IMR-90 (cell line): ENCODE measurements at regions not wholly inside any gene's neighbourhood (a gene's known extent, or its start where the extent isn't known, plus 50 kb on each side); places are given as distances from the start of the nearest gene placed in this dataset.

Experiments used
- ATAC-seq: fragments of 200-7000 bp; cut with Tn5 transposase; 2 replicates; pipeline ENCODE4 v1.9.1; 2020; ENCODE audit warnings: low read depth, mild to moderate bottlenecking, moderate library complexity
- BruUV-seq: library from RNA; stranded (reverse); fragments of 400-500 nt; replicated peaks from 2 replicates; lab custom pipeline; 2021; lab: Mats Ljungman, UMichigan
- CTCF ChIA-PET: fragments of 300-600 bp; formaldehyde crosslinking; extraction: SDS; loops from one replicate; lab custom pipeline; 2021; ENCODE audit warnings: antibody characterized with exemption; lab: Yijun Ruan, JAX
- POLR2A ChIA-PET: fragments of 300-600 bp; sonication (Branson Sonifier 250); formaldehyde crosslinking; loops from one replicate; lab custom pipeline; 2022; ENCODE audit warnings: antibody characterized with exemption; ENCODE audit not compliant: unreplicated experiment; lab: Charles Lee
- DNase-seq: peaks from one replicate; pipeline ENCODE4 v3.0.0; 2013
- H2AFZ ChIP-seq: replicated peaks from 2 replicates; pipeline ENCODE3; 2013; ENCODE audit warnings: low read length, mild to moderate bottlenecking; ENCODE audit not compliant: poor library complexity
- H2AK5ac ChIP-seq: 2 replicates; pipeline ENCODE4 v1.6.1; 2013; ENCODE audit warnings: low read depth, low read length, inconsistent platforms
- H2AK9ac ChIP-seq: replicated peaks from 2 replicates; pipeline ENCODE3; 2013; ENCODE audit warnings: mild to moderate bottlenecking, low read depth, low read length, moderate library complexity; ENCODE audit not compliant: poor library complexity
- H2BK120ac ChIP-seq: 2 replicates; pipeline ENCODE4 v1.6.1; 2013; ENCODE audit warnings: low read depth, low read length, inconsistent platforms
- H2BK15ac ChIP-seq: 3 replicates; pipeline ENCODE4 v1.6.1; 2013; ENCODE audit warnings: low read depth, low read length, inconsistent platforms
- H2BK20ac ChIP-seq: 2 replicates; pipeline ENCODE4 v1.6.1; 2013; ENCODE audit warnings: low read depth, mild to moderate bottlenecking, inconsistent platforms, low read length, moderate library complexity
- H2BK5ac ChIP-seq: 2 replicates; pipeline ENCODE4 v1.6.1; 2013; ENCODE audit warnings: mild to moderate bottlenecking, low read depth, low read length, inconsistent platforms; ENCODE audit not compliant: poor library complexity, severe bottlenecking
- H3K14ac ChIP-seq: replicated peaks from 2 replicates; pipeline ENCODE4 v1.6.1; 2013; ENCODE audit warnings: low read depth, low read length, inconsistent platforms
- H3K18ac ChIP-seq: 2 replicates; pipeline ENCODE4 v1.6.1; 2013; ENCODE audit warnings: low read depth, low read length, control low read depth
- H3K23ac ChIP-seq: 2 replicates; pipeline ENCODE4 v1.6.1; 2013; ENCODE audit warnings: low read depth, low read length, inconsistent platforms
- H3K27ac ChIP-seq: 2 replicates; pipeline ENCODE4 v1.5.1; 2013; ENCODE audit warnings: mild to moderate bottlenecking, control low read depth, low read length; ENCODE audit not compliant: insufficient read depth
- H3K27me3 ChIP-seq: 2 replicates; pipeline ENCODE4 v1.6.1; 2013; ENCODE audit warnings: low read length; ENCODE audit not compliant: control insufficient read depth, insufficient read depth
- H3K36me3 ChIP-seq: 2 replicates; pipeline ENCODE4 v1.6.1; 2013; ENCODE audit warnings: low read length, mixed read lengths; ENCODE audit not compliant: control insufficient read depth, insufficient read depth
- H3K4ac ChIP-seq: 2 replicates; pipeline ENCODE4 v1.6.1; 2013; ENCODE audit warnings: low read depth, low read length, inconsistent platforms
- H3K4me1 ChIP-seq: 2 replicates; pipeline ENCODE4 v1.6.1; 2013; ENCODE audit warnings: low read length, mixed read lengths; ENCODE audit not compliant: control insufficient read depth, insufficient read depth
- H3K4me2 ChIP-seq: 2 replicates; pipeline ENCODE4 v1.6.1; 2013; ENCODE audit warnings: low read depth, mild to moderate bottlenecking, control low read depth, low read length, moderate library complexity
- H3K4me3 ChIP-seq: 2 replicates; pipeline ENCODE4 v1.5.1; 2013; ENCODE audit warnings: low read depth, mild to moderate bottlenecking, control low read depth, low read length, moderate library complexity; ENCODE audit not compliant: insufficient read depth
- H3K56ac ChIP-seq: 2 replicates; pipeline ENCODE4 v1.6.1; 2013; ENCODE audit warnings: low read length, inconsistent platforms; ENCODE audit not compliant: insufficient read depth; ENCODE audit errors: extremely low read depth
- H3K79me1 ChIP-seq, 2 experiments: 2 replicates each; pipeline ENCODE4 v1.6.1; 2013; ENCODE audit warnings: low read length in 2 of 2, inconsistent platforms in 1 of 2, low read depth in 1 of 2
- H3K9ac ChIP-seq: 2 replicates; pipeline ENCODE4 v1.6.1; 2013; ENCODE audit warnings: low read depth, low read length, control low read depth
- H3K9me1 ChIP-seq: 2 replicates; pipeline ENCODE4 v1.6.1; 2013; ENCODE audit warnings: low read length, inconsistent platforms; ENCODE audit not compliant: insufficient read depth
- H3K9me3 ChIP-seq: 2 replicates; pipeline ENCODE4 v1.6.1; 2013; ENCODE audit warnings: low read length; ENCODE audit not compliant: control insufficient read depth, insufficient read depth
- H4K20me1 ChIP-seq: 2 replicates; pipeline ENCODE4 v1.6.1; 2013; ENCODE audit warnings: low read length, inconsistent platforms; ENCODE audit not compliant: insufficient read depth
- H4K5ac ChIP-seq: 2 replicates; pipeline ENCODE4 v1.6.1; 2013; ENCODE audit warnings: mild to moderate bottlenecking, low read depth, low read length, control low read depth
- H4K8ac ChIP-seq, 2 experiments: 2 replicates each; pipeline ENCODE4 v1.6.1; 2013; ENCODE audit warnings: low read depth in 2 of 2, low read length in 2 of 2, control low read depth in 1 of 2, inconsistent platforms in 1 of 2
- H4K91ac ChIP-seq: 2 replicates; pipeline ENCODE4 v1.6.1; 2013; ENCODE audit warnings: low read depth, low read length, inconsistent platforms; ENCODE audit not compliant: insufficient read depth
- BHLHE40 ChIP-seq: fragments of 150-350 bp; IDR thresholded peaks from 2 replicates; pipeline ENCODE4 v1.6.1; 2016; ENCODE audit warnings: mild to moderate bottlenecking, low read depth, low read length
- CEBPB ChIP-seq: IDR thresholded peaks from 2 replicates; pipeline ENCODE4 v1.6.1; 2012; ENCODE audit warnings: low read depth, low read length, improper control_type of control experiment
- CHD1 ChIP-seq: IDR thresholded peaks from 2 replicates; pipeline ENCODE4 v1.6.1; 2012; ENCODE audit warnings: low read depth, low read length, improper control_type of control experiment
- ELK1 ChIP-seq: fragments of 150-350 bp; IDR thresholded peaks from 2 replicates; pipeline ENCODE4 v1.6.1; 2016; ENCODE audit warnings: low read depth, mild to moderate bottlenecking, low read length, moderate library complexity, borderline replicate concordance
- FOS ChIP-seq: fragments of 150-350 bp; IDR thresholded peaks from 2 replicates; pipeline ENCODE4 v1.6.1; 2016; ENCODE audit warnings: low read depth, low read length
- MAFK ChIP-seq: IDR thresholded peaks from 2 replicates; pipeline ENCODE4 v1.6.1; 2012; ENCODE audit warnings: low read depth, low read length, improper control_type of control experiment
- MAZ ChIP-seq: IDR thresholded peaks from 2 replicates; pipeline ENCODE4 v1.6.1; 2012; ENCODE audit warnings: low read depth, mild to moderate bottlenecking, low read length, improper control_type of control experiment, moderate library complexity, borderline replicate concordance
- MXI1 ChIP-seq: IDR thresholded peaks from 2 replicates; pipeline ENCODE4 v1.6.1; 2012; ENCODE audit warnings: low read depth, mild to moderate bottlenecking, low read length, moderate library complexity, borderline replicate concordance
- NFE2L2 ChIP-seq: fragments of 150-350 bp; IDR thresholded peaks from 2 replicates; pipeline ENCODE4 v1.6.1; 2016; ENCODE audit warnings: low read depth, mild to moderate bottlenecking, low read length
- RAD21 ChIP-seq: IDR thresholded peaks from 2 replicates; pipeline ENCODE4 v1.6.1; 2012; ENCODE audit warnings: low read length, improper control_type of control experiment
- RCOR1 ChIP-seq: IDR thresholded peaks from 2 replicates; pipeline ENCODE4 v1.6.1; 2012; ENCODE audit warnings: mild to moderate bottlenecking, low read length, improper control_type of control experiment; ENCODE audit not compliant: insufficient replicate concordance
- SMC3 ChIP-seq: fragments of 150-350 bp; IDR thresholded peaks from 2 replicates; pipeline ENCODE4 v1.6.1; 2016; ENCODE audit warnings: low read depth, mild to moderate bottlenecking, antibody characterized with exemption, low read length, moderate library complexity
- WGBS, 2 experiments: methylation state at CpG; one replicate each; pipeline versions ENCODE4 v1.1.5 to v1.1.7; 2013; ENCODE audit warnings: missing lambda C conversion rate in 2 of 2; ENCODE audit not compliant: insufficient read length in 1 of 2; ENCODE audit errors: extremely low coverage in 2 of 2; 5-methylcytosine and 5-hydroxymethylcytosine counted together
- dilution Hi-C: fragments of 300-500 bp; cut with HindIII; formaldehyde crosslinking; loops from one replicate; pipeline ENCODE4 v1.14.3; 2018; ENCODE audit warnings: low sequenced_read_pairs; ENCODE audit not compliant: unreplicated experiment
- in situ Hi-C: fragments of 300-500 bp; cut with MboI; formaldehyde crosslinking; loops from 3 replicates; pipeline ENCODE4 v1.14.3; 2019; ENCODE audit warnings: low sequenced_read_pairs, inconsistent platforms, mixed read lengths
- intact Hi-C: fragments of 100-400 bp; cut with micrococcal nuclease; formaldehyde crosslinking; loops from 2 replicates; pipeline ENCODE4 v1.10.0; 2022
- TF ChIP-seq, protein P1 (sequence below): fragments of 150-350 bp; IDR thresholded peaks from 2 replicates; pipeline ENCODE4 v1.6.1; 2017; ENCODE audit warnings: mild to moderate bottlenecking, antibody characterized with exemption, low read length, low read depth
- TF ChIP-seq, protein P2 (sequence below): conservative IDR thresholded peaks from 2 replicates; pipeline ENCODE4 v1.5.1; 2012; ENCODE audit warnings: mild to moderate bottlenecking, low read depth, low read length, improper control_type of control experiment

- H3K4me2 ChIP-seq = no peak overlapping the region
- no peak overlapping the region for H3K4me3 ChIP-seq
- TF ChIP-seq MAFK (no peak), NFE2L2 (no peak), BHLHE40 (no peak), CEBPB (no peak), ELK1 (no peak), SMC3 (no peak), FOS (no peak), RCOR1 (no peak), MAZ (no peak), MXI1 (no peak), RAD21 (no peak), CHD1 (no peak)
- TF ChIP-seq, protein P1, sequence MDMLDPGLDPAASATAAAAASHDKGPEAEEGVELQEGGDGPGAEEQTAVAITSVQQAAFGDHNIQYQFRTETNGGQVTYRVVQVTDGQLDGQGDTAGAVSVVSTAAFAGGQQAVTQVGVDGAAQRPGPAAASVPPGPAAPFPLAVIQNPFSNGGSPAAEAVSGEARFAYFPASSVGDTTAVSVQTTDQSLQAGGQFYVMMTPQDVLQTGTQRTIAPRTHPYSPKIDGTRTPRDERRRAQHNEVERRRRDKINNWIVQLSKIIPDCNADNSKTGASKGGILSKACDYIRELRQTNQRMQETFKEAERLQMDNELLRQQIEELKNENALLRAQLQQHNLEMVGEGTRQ = no peak
- TF ChIP-seq, protein P2, sequence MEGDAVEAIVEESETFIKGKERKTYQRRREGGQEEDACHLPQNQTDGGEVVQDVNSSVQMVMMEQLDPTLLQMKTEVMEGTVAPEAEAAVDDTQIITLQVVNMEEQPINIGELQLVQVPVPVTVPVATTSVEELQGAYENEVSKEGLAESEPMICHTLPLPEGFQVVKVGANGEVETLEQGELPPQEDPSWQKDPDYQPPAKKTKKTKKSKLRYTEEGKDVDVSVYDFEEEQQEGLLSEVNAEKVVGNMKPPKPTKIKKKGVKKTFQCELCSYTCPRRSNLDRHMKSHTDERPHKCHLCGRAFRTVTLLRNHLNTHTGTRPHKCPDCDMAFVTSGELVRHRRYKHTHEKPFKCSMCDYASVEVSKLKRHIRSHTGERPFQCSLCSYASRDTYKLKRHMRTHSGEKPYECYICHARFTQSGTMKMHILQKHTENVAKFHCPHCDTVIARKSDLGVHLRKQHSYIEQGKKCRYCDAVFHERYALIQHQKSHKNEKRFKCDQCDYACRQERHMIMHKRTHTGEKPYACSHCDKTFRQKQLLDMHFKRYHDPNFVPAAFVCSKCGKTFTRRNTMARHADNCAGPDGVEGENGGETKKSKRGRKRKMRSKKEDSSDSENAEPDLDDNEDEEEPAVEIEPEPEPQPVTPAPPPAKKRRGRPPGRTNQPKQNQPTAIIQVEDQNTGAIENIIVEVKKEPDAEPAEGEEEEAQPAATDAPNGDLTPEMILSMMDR = no peak
- H3K9me1 ChIP-seq = no peaks in the 10 kb centered on the region
- ChIA-PET POLR2A (no interaction called here), CTCF (no interaction called here)
- H4K5ac ChIP-seq = no peak overlapping the region
- H3K9ac ChIP-seq = no peak overlapping the region
- H4K8ac ChIP-seq = no peak overlapping the region
- no TSS peak for BruUV-seq
- dilution Hi-C loops = no loop called here
- no peak overlapping the region for H3K23ac ChIP-seq
- ATAC-seq (no peak), DNase-seq (no peak)
- no peaks in the 10 kb centered on the region for H3K36me3 ChIP-seq
- H3K9me3 ChIP-seq = no peaks in the 10 kb centered on the region
- no peak overlapping the region for H2AFZ ChIP-seq
- H2BK20ac ChIP-seq = no peak overlapping the region
- no CpG with 5 or more reads among the region's 2 CpGs for WGBS, 2 experiments
- H2BK120ac ChIP-seq = no peak overlapping the region
- no peak overlapping the region for H3K18ac ChIP-seq
- H3K4ac ChIP-seq = no peak overlapping the region
- in situ Hi-C loops = no loop called here
- peaks cover 0 to 8% of the 10 kb centered on the region in 2 experiments; a peak in 1 of 4 replicates for H3K79me1 ChIP-seq
- H2BK15ac ChIP-seq = no peak overlapping the region
- H3K27ac ChIP-seq = no peak overlapping the region
- H3K4me1 ChIP-seq = no peaks in the 10 kb centered on the region; the same call in 1 of the 2 replicates
- no peak overlapping the region for H2AK5ac ChIP-seq
- peaks cover 2% of the 10 kb centered on the region; the same call in 1 of the 2 replicates for H4K20me1 ChIP-seq
- no peak overlapping the region for H4K91ac ChIP-seq
- no peaks in the 10 kb centered on the region for H3K27me3 ChIP-seq
- H3K14ac ChIP-seq = no peak overlapping the region
- no peak overlapping the region for H3K56ac ChIP-seq
- no peak overlapping the region for H2AK9ac ChIP-seq
- intact Hi-C loops = no loop called here
- H2BK5ac ChIP-seq = no peak overlapping the region
Observed at GRCh38 chr11:16554361-16554760, 184.1 kb upstream of the C11orf58 start.
